ENCODE measurements at regions not wholly inside any gene's neighbourhood (a gene's known extent, or its start where the extent isn't known, plus 50 kb on each side); places are given as distances from the start of the nearest gene placed in this dataset.
"Not testable (repeated sequence)": the region's sequence is repeated elsewhere in the genome, so short reads cannot be mapped to it uniquely, and the experiment has no call there.

DNA sequence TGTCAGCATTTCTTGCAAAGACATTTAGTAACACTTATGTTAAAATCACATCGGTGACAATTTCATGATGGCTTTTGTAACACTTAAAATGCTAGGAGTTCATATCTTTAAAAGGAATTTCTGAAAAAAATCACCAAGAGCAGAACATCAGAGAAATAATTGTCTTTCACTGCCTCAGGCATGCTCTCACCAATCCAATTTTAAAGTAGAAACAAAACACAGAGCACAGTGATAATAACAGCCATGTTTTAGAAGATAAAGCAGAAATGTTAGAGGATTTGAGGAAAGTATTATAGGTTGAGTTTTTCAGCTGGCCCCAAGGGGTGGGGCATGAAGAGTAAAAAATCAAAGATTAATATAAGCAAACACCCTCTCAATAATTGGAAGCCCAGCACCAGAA lies 1037.6 kb downstream of the DSC3 start:
- no peak for DNase-seq

DNA sequence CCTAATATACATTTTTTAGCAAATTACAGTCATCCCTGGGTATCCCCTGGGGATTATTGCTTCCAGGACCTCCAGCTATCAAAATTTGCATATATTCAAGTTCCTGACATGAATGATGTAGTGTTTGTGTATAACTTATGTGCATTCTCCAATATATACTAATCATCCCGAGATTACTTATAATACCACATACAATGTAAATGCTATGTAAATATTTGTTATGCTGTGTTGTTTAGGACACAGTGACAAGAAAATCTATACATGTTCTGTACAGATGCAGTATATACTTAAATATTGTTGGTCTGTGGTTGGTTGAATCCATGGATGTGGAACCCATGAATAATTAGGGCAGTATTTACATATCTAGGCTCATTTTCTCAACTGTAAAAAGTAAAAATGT lies 1060.3 kb downstream of the DSC3 start:
- DNase-seq = no peak

DNA sequence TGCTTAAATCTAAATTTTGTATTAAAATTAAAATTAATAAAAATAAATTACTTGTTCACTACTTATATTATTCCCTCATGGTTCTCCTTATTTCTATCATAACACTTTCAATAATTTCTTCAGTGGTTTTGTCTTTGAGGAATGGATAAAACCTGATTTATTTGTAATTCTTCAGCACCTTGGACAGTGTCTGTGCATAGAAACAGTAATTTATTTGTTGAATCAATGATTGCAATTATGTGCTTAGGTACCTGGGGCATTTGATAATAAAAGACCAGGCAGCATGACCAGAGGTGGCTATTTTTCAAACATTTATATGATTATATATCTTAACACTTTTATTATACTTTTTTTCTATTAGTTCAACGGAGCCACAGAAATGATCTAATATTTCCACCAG lies 1062.7 kb downstream of the DSC3 start:
- DNase-seq = no peak

DNA sequence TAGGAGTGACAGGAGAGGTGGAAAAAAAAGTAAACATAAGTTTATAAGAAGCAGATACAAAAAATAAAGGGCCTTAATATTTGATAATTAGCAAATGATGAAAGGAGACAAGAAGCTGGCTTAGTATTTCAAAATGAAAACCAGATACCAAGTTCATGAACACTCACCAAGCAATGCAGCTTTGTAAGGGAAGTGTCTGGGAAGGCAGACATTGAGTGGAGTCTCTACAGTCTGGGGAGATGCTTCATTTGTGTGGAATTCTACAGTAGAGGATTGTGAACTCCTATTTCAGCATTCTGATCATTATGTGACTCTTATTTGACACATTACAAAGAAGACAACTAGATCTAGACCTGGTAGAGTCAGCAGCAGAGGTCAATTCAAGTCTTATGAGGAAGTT lies 1072.7 kb downstream of the DSC3 start:
- DNase-seq = no peak

DNA sequence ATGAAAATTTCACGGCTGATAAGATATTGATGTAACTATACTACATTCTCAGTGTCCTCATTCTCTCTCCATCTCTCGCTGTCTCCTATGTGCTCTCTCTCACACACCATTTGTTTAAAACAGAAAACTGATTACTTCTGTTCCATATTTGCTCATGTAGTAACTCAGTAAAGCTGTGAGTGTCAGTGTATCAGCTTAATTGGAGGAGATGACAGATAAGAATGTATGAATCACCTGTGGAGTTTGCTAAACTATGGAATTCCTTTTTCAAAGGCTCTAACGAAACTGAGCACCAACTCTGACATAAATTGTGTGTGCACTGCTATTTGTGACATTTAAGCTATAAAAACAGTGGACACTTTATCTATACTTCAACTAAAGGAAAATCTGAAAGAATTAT lies 1080.0 kb downstream of the DSC3 start:
- no peak for DNase-seq

DNA sequence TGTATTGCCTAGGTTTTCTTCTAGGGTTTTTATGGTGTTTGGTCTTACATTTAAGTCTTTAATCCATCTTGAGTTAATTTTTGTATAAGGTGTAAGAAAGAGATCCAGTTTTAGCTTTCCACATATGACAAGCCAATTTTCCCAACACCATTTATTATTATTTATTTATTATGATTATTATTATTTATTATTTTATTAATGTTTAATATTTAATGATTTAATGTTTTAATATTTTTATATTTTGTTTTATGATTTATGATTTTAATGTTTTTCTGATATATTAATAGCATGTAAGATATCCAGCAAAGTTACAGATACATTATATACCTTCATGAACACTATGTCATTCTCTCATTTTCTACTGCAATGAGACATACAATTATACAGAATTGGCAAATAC lies 1082.0 kb downstream of the DSC3 start:
- no peak for DNase-seq

DNA sequence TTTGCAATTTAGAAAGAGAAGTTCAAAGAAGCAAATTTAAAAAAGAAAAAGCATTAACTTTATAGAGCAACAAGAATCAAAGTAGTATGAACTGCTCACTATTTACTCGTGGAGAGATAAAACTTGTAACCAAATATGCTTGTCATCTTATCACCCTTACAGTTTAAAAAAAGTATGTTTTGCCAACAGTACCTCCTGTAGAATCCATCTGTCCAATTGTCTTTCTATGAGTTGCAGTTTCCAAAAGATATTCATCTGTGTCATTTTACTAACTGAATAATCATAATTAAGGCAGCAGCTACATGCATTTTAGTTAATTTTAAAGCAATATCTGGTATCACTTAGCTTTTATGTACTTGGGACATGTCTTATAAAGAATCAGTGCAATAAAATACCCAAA lies 1112.3 kb downstream of the DSC3 start:
- DNase-seq = no peak

DNA sequence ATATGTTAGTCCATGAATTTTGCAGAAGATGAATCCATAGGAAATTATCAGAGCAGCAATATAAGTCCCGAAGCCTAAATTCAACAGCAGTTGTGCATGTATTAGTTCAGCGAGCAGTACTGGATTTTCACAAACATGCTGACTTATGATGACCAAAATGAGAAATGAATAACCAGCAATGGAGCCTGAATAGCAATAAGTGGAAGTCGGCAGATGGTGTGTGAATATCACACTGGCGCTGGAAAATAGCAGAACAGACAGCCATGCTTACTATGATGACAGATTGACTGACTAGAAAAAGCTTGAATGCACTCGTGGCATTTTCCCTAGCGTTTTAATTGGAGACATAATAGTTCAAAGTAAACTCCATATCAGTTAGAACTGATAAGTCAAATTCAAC lies 1114.5 kb downstream of the DSC3 start:
- no peak for DNase-seq

DNA sequence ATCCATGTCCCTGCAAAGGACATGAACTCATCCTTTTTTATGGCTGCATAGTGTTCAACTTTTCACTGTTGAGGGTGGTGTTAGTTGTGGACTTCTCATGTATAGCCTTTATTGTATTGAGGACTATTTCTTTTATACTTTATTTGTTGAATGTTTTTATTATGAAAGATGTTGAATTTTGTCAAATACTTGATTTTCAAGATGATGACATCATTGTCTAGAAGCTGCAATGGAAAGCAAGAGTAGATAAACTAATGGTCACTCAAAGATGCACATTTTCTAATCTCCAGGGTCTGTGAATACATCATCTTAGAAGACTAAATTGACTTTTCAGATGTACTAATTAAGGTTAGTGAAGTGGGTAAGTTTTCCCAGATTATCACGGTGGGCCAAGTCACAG lies 1117.0 kb downstream of the DSC3 start:
- no peak for DNase-seq

DNA sequence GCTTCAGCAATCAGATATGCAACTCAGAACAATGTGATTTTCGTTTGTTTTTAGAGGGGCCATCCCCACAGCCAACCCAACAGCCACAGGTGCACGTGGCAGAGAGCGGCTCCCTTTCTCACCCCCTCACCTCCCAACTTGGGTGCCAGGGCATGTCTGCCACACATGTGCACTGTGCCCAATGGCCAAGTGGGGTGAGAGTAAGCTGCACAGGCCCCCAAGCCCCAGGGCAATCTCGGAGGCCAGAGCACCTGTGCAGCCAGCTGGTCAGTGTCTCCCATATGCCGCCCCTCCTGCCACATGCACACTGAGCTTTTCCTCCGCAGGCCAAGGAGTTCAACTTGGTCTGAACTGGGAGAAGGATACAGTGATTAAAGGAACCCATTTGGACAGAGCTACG lies 1130.2 kb downstream of the DSC3 start:
- DNase-seq = no peak

DNA sequence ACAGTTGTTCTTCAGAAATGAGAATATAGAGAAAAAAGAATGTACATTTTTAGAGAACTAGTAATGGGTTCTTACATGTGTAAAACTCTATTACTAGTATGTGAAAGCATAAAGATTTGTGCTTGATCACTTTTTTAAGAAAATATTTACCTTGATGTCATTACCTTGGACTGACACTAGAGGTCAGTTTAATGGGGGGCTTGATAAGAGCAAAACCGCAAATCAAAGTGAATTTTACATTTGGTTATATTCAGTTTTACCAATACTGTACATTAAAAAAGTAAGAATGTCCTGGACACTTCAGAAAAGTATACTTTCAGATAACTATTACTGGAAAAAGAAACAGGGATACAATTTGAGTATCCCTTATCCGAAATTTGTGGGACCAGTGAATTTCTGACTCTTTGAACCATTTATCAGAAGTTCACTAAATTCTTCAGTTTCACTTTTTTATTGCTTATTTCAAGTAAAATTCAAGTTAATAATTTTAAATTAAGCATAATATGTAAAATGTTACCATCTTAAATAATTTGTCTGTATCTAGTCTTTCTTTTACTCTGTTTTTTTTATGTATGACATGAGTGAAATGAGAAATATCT lies 1149.5 kb downstream of the DSC3 start:
- DNase-seq = no peak

DNA sequence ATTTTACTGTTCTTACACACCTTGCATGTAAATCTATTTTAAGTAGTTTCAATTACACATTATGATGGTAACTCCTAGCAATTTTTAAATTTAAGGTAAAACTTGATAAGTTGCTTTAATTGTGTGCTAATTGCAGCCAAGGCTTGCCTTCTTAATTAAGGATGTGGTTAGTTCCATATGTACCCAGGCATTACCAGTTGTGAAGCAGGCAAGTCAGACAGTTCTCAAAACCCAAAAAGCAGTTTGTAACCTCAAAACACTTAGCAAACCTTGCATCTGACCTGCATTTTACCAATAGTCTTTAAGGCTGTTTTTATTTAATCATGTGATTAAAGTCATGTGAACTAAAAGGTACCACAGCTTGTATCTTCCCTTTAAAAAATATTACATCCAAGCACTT lies 1159.4 kb downstream of the DSC3 start:
- no peak for DNase-seq

DNA sequence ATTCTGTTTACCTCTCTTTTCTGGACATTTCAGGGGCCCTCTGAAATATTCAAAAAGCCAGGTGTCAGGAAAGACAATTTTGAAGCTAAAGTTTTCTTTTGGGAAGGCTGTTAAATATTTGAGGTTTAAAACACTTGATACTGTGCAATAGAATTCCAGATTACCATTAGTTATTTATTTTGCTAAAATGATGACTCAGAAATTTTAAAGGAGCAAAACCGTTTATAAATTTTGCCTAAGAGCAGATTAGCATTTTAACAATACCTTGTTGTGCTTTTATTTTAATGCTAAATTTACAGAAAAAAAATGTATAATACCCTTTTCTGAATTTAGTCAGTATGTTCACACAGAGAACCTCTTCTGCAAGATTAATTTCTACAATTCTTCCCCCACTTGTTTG lies 1159.9 kb downstream of the DSC3 start:
- no peak for DNase-seq

DNA sequence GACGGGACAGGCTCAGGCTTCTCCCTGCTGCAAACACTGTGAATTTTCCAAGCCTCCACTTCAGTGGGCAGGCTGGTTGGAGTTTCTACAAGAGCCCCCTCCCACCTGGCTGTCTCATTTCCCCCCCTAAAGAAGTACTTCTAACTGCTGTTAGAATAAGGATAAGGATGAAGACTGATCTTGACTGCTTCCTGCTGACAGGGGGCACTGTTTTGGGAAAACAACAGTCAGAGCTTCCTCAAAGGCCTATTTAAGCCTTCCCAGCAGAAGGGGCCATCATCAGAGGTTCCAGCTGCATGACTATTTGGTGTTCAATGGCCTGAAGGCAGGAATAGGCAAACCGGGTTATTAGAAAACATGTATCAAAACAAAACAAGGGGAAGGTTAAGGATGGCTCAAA lies 1162.8 kb downstream of the DSC3 start:
- DNase-seq = no peak

DNA sequence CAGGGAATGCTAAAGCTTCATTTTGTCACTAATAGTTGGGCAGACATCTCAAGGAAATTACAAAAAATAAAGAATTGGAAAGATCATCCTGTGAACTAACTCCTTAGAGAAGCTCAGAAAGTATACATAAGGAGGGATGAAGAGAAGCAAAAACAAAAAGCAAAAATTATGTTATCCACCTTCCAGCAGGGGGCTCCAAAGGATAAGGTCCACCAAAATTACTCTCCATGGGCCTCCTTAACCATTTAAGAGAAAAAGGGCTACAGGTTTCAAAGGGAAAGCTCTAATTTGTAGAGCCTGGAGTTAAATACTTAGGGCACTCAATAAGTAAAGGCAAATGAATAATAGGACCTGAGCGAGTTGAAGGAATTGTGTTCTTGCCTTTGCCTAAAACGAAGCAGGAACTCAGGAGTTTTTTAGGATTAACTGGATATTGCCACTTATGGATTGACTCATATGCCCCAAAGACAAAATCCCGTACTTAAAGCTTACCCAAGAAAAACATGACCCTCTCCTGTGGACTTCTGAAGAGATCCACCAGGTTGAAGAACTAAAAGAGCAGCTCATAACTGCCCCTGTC lies 1167.9 kb downstream of the DSC3 start:
- no peak for DNase-seq

DNA sequence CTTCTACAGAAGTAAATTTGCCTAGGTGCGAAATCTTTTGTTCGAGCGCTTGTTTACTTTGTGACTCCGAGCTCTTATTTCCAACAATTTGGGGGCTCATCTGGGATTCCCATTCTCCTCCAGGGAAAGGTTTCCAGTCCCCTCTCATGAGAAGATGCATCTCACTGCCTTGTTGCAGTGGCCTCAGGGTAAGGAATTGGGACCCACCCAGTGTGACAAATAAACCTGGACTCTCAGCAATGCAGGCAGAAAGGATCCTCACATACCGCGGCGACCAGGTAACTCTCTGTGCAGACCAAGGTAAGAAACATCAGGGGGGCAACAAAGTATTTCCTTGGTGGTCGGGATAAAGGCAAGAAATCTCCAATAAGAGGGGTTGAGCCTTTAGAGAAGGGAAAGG lies 1169.3 kb downstream of the DSC3 start:
- DNase-seq = no peak

DNA sequence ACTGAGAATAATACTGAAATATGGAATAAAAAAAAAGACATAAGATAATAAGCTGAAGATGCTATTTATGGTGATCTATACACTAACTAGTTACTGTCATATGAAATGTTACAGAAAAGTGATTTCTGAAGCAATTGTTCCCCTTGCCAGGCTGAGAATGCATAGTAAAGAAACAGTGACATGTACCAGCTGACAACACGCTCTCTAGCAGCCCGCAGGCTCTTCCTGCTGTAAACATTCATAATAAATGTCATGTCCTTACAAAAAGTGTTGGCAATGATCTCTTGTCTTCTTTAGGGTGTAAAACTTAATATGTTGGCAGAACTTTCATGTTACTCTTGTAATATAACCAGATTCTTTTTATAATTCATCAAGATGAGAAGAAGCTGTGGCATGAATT lies 1171.3 kb downstream of the DSC3 start:
- DNase-seq = no peak

DNA sequence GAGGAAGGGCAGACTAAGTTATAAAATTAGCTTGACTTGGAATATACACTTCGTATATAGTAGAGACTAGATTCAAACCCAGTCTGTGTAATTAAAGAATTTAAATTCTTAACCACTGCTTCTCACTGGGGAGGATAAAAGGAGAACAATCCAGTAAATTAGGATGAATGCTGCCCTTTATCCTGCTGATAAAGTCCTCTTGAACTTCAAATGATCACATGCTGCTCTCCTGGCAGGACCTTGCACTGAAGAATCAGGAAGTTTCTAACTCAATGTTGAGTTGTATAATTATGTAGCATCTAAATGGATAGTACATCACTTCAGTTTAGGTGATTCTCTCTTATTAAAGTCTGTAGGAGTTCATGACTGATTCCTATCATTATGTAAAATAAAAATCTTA lies 1179.7 kb downstream of the DSC3 start:
- DNase-seq = no peak

DNA sequence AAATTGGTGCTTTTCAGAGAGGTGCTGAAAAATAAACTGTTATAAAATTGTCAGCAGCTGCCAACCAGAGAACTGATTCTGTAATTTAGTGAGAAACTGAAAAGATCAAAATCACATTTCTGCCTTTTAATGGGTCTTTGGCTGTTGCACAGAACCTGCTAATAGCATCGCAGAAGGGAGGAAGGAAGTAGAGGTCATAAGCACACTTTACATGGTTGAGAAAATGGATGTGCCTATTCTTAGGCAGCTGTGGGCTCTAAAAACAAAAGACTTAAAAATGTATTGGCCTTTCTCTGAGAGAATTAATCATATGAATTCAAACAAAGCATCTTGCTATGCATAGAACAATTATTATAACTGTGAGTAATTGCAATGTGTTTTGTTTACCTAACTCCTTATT lies 1186.9 kb downstream of the DSC3 start:
- no peak for DNase-seq

DNA sequence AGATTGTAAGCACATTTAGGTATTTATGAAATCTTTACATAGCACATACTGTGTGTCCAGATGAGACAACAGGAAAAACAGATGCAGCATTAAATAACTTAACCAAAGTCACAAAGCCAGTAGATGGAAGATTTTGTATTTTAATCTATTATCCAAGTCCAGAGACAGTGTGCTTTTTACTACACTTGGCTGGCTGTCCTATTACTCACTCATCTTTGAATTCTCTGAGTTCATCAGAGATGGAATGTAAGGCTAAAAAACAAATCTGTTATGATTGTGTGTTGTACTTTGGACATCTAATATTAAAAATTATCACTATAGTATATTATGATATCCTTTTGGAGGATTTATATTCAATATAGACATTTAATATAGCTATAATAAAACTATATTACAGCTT lies 1189.4 kb downstream of the DSC3 start:
- DNase-seq = no peak

DNA sequence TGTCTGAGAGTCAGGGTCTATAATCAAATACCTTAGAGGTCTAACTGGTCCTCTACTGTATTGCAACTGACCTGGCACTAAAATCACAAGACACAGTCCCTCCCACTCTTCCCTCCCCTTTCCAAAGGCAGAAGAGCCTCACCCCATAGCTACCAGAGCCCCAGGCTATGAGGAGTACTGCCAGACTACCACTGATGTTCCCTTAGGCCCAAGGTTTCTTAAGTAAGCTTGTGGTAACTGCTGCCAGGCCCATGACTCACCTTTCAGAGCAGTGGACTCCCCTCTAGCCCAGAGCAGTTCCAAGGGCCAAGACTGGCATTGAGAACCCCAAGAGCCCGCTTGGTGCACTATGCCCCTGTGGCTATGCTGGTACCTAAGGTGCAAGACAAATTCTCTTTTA lies 1193.4 kb downstream of the DSC3 start:
- DNase-seq = no peak

DNA sequence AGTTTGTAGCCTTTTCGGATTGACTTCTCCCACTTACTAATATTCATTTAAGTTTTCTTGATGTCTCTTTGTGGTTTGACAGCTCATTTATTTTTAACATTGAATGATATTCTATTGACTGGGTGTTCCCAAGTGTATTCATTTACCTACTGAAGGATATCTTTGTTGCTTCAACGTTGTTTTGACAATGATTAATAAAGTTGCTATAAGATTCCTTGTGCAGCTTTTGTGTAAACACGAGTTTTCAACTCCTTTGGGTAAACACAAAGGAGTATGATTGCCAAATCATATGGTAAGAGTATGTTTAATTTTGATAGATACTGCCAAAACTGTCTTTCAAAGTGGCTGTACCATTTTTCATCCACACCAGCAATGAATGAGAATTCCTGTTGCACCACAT lies 1200.9 kb downstream of the DSC3 start:
- no peak for DNase-seq

DNA sequence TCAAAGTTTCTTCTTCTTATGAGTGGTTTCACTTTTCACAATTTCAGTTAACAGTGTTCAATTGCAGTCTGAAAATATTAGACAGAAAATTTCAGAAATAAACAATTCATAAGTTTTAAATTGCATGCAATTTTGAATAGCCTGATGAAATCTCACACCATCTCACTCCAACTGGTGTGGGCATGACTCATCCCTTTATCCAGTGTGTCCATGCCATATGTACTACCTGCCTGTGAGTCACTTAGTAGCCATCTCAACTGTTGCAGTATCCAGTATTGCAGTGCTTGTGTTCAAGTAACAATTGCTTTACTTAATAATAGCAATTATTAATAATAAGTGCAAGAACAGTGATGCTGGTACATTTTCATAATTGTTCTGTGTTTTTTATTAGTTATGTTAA lies 1202.5 kb downstream of the DSC3 start:
- DNase-seq = no peak

DNA sequence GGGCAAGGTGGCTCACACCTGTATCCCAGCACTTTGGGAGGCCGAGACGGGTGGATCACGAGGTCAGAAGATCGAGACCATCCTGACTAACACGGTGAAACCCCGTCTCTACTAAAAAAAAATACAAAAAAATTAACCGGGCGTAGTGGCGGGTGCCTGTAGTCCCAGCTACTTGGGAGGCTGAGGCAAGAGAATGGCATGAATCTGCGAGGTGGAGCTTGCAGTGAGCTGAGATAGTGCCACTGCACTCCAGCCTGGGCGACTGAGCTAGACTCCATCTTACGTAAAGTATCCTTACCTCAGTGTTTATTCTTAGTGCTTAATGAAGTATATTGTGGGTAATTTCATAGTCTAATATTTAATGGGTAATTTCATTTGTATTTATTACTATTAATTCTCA lies 1203.6 kb downstream of the DSC3 start:
- not testable (repeated sequence) for DNase-seq

DNA sequence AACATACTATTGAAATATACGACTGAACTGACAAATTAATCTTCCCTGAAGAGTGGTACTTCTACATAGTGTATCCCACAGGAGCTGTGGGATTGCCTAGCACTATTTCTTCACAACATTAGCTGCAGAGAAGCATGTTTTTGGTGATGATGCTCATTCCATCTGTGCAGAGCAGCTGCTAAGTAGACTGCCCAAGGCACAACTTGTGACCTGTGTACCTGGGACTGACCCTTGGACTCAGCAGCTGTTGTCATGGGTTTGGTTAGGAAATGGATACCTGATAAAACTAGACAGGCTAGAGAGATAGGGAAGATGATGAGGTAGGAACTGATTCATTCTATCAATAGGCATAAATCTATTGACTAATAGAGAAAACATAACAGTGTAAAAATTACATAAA lies 1204.0 kb downstream of the DSC3 start:
- no peak for DNase-seq

DNA sequence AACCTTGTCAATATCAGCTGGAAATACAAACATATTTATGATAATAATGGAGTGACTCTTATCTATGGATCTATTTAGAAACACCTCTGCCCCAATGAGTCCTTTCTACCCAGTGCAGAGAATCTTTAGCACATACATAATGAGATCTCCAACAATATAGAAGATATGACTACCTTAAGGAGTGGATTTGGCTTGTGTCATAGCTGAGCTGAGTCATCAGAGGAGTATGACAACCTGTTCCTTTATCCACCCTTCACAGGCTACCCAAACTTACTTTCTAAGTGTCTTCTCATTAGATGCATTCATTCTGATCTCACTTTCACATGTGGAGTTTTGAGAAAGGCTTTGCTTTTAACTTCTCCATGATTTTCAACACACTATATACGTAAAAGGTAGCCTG lies 1218.9 kb downstream of the DSC3 start:
- DNase-seq = no peak
